ENCODE measurements at regions not wholly inside any gene's neighbourhood (a gene's known extent, or its start where the extent isn't known, plus 50 kb on each side); places are given as distances from the start of the nearest gene placed in this dataset.

- H3K4me2 ChIP-seq (ENCODE audit: low read length) = no peak overlapping the region
- peaks cover 6% of the 10 kb centered on the region for H3K27me3 ChIP-seq (ENCODE audit: insufficient read depth, low read length)
- H3K9me2 ChIP-seq (ENCODE audit: low read depth, low read length) = no peaks in the 10 kb centered on the region
- no peak overlapping the region for H3K4me3 ChIP-seq (ENCODE audit: low read depth, low read length, poor library complexity, severe bottlenecking)
- no peak overlapping the region for H3K9ac ChIP-seq (ENCODE audit: low read length)
- no peaks in the 10 kb centered on the region for H3K4me1 ChIP-seq (ENCODE audit: insufficient read depth, low read length, severe bottlenecking)
- H2AFZ ChIP-seq (ENCODE audit: low read length) = no peak overlapping the region
- no peak for TF ChIP-seq EZH2 (IDR thresholded peaks at IDR 0.05; ENCODE audit: borderline replicate concordance, low read length)
- no peaks in the 10 kb centered on the region for H3K9me3 ChIP-seq (ENCODE audit: low read length)
- no peak overlapping the region for H3K27ac ChIP-seq (ENCODE audit: low read depth, low read length, poor library complexity, severe bottlenecking)
- H4K20me1 ChIP-seq (ENCODE audit: insufficient read depth, low read length) = no peaks in the 10 kb centered on the region
- H3K79me2 ChIP-seq (ENCODE audit: insufficient read depth, low read length) = no peaks in the 10 kb centered on the region
- no peaks in the 10 kb centered on the region for H3F3A ChIP-seq (ENCODE audit: insufficient read depth, low read length)
- H3K36me3 ChIP-seq (ENCODE audit: insufficient read depth, low read length) = no peaks in the 10 kb centered on the region
Measured at GRCh38 chr10:129343141-129343540, 123.9 kb upstream of the MGMT start.

GRCh38 chr10:129344103-129344502 lies 122.9 kb upstream of the MGMT start:
- H3K36me3 ChIP-seq (ENCODE audit: insufficient read depth, low read length) = no peaks in the 10 kb centered on the region
- H3K4me3 ChIP-seq (ENCODE audit: low read depth, low read length, poor library complexity, severe bottlenecking) = no peak overlapping the region
- no peak overlapping the region for H2AFZ ChIP-seq (ENCODE audit: low read length)
- no peaks in the 10 kb centered on the region for H3K9me3 ChIP-seq (ENCODE audit: low read length)
- no peaks in the 10 kb centered on the region for H4K20me1 ChIP-seq (ENCODE audit: insufficient read depth, low read length)
- H3K4me2 ChIP-seq (ENCODE audit: low read length) = no peak overlapping the region
- H3K9me2 ChIP-seq (ENCODE audit: low read depth, low read length) = no peaks in the 10 kb centered on the region
- no peak for TF ChIP-seq CTCF (IDR thresholded peaks at IDR 0.05; ENCODE audit: low read length)
- TF ChIP-seq EZH2 (IDR thresholded peaks at IDR 0.05; ENCODE audit: borderline replicate concordance, low read length) = no peak
- no peaks in the 10 kb centered on the region for H3K79me2 ChIP-seq (ENCODE audit: insufficient read depth, low read length)
- H3K4me1 ChIP-seq (ENCODE audit: insufficient read depth, low read length, severe bottlenecking) = no peaks in the 10 kb centered on the region
- no peak overlapping the region for H3K27ac ChIP-seq (ENCODE audit: low read depth, low read length, poor library complexity, severe bottlenecking)
- no peaks in the 10 kb centered on the region for H3F3A ChIP-seq (ENCODE audit: insufficient read depth, low read length)
- peaks cover 6% of the 10 kb centered on the region for H3K27me3 ChIP-seq (ENCODE audit: insufficient read depth, low read length)
- H3K9ac ChIP-seq (ENCODE audit: low read length) = no peak overlapping the region

DNA sequence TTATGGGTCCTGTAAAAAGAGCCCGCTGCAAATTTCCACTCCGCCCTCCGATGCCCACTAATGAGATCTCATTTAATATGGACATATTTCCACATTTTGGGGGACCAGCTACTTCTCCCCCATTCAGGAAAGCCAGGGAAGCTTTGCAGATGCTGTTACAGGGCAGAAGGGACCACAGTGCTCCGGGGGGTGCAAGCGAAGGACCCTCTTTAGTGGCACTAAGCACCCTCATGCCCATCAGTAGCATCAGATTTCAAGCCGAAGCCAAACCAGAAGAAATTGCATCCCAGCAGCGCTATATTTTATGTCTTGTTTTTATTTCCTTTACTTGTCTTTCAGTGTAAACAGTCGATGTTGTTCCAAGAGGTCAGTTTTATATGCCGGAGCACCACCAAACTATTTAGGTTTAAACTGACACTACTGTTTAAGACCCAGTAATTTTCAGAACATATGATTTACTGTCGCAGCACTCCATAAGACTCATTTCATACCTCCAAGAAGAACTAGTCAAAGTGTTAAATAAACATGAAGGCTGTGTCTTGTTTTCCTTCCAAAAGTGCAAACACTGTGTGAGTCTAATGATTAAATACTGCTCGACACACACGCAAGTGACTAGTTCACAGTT lies 122.2 kb upstream of the MGMT start:
- Histone ChIP-seq H3K27me3 (ENCODE audit: insufficient read depth, low read length) (peaks cover 6% of the 10 kb centered on the region), H3F3A (ENCODE audit: insufficient read depth, low read length) (no peaks in the 10 kb centered on the region)
- TF ChIP-seq EZH2 (IDR thresholded peaks at IDR 0.05; ENCODE audit: borderline replicate concordance, low read length) = no peak
- TF ChIP-seq CTCF (IDR thresholded peaks at IDR 0.05; ENCODE audit: low read length) = no peak

GRCh38 chr10:129345763-129346162 lies 121.3 kb upstream of the MGMT start:
- Histone ChIP-seq H3K27ac (ENCODE audit: low read depth, low read length, poor library complexity, severe bottlenecking) (no peak overlapping the region), H3K79me2 (ENCODE audit: insufficient read depth, low read length) (no peaks in the 10 kb centered on the region), H2AFZ (ENCODE audit: low read length) (no peak overlapping the region), H4K20me1 (ENCODE audit: insufficient read depth, low read length) (no peaks in the 10 kb centered on the region), H3K9me2 (ENCODE audit: low read depth, low read length) (no peaks in the 10 kb centered on the region), H3K9me3 (ENCODE audit: low read length) (no peaks in the 10 kb centered on the region), H3K4me1 (ENCODE audit: insufficient read depth, low read length, severe bottlenecking) (no peaks in the 10 kb centered on the region), H3K4me3 (ENCODE audit: low read depth, low read length, poor library complexity, severe bottlenecking) (no peak overlapping the region), H3K27me3 (ENCODE audit: insufficient read depth, low read length) (peaks cover 6% of the 10 kb centered on the region), H3K9ac (ENCODE audit: low read length) (no peak overlapping the region), H3K36me3 (ENCODE audit: insufficient read depth, low read length) (no peaks in the 10 kb centered on the region), H3F3A (ENCODE audit: insufficient read depth, low read length) (no peaks in the 10 kb centered on the region), H3K4me2 (ENCODE audit: low read length) (no peak overlapping the region)
- TF ChIP-seq CTCF (IDR thresholded peaks at IDR 0.05; ENCODE audit: low read length) = no peak
- no peak for TF ChIP-seq EZH2 (IDR thresholded peaks at IDR 0.05; ENCODE audit: borderline replicate concordance, low read length)

More for the DNA sequence above, 122.2 kb upstream of the MGMT start:
- no peak overlapping the region for H3K4me2 ChIP-seq (ENCODE audit: low read length)
- H4K20me1 ChIP-seq (ENCODE audit: insufficient read depth, low read length) = no peaks in the 10 kb centered on the region
- no peak overlapping the region for H2AFZ ChIP-seq (ENCODE audit: low read length)
- H3K9me2 ChIP-seq (ENCODE audit: low read depth, low read length) = no peaks in the 10 kb centered on the region
- no peaks in the 10 kb centered on the region for H3K36me3 ChIP-seq (ENCODE audit: insufficient read depth, low read length)
- H3K27ac ChIP-seq (ENCODE audit: low read depth, low read length, poor library complexity, severe bottlenecking) = no peak overlapping the region
- no peaks in the 10 kb centered on the region for H3K9me3 ChIP-seq (ENCODE audit: low read length)
- no peak overlapping the region for H3K4me3 ChIP-seq (ENCODE audit: low read depth, low read length, poor library complexity, severe bottlenecking)
- H3K9ac ChIP-seq (ENCODE audit: low read length) = no peak overlapping the region
- no peaks in the 10 kb centered on the region for H3K4me1 ChIP-seq (ENCODE audit: insufficient read depth, low read length, severe bottlenecking)
- no peaks in the 10 kb centered on the region for H3K79me2 ChIP-seq (ENCODE audit: insufficient read depth, low read length)
